Chondrocyte (in vitro differentiated cells): ENCODE measurements at regions not wholly inside any gene's neighbourhood (a gene's known extent, or its start where the extent isn't known, plus 50 kb on each side); places are given as distances from the start of the nearest gene placed in this dataset.

Source experiments
- DNase-seq: peaks from one replicate; pipeline ENCODE4 v3.0.0; 2021; ENCODE audit warnings: mixed read lengths, low spot score
- H3K27ac Mint-ChIP-seq: one replicate; pipeline ENCODE4 v1.8.0; 2021; ENCODE audit warnings: mild to moderate bottlenecking, moderate library complexity, mixed read lengths; ENCODE audit not compliant: unreplicated experiment
- H3K27me3 Mint-ChIP-seq: 2 replicates; pipeline ENCODE4 v1.8.0; 2021; ENCODE audit warnings: low read depth, mixed read lengths
- H3K36me3 Mint-ChIP-seq: 2 replicates; pipeline ENCODE4 v1.8.0; 2021; ENCODE audit warnings: low read depth, mixed read lengths
- H3K4me1 Mint-ChIP-seq: 2 replicates; pipeline ENCODE4 v1.8.0; 2021; ENCODE audit warnings: low read depth, mild to moderate bottlenecking, mixed read lengths
- H3K4me3 Mint-ChIP-seq: one replicate; pipeline ENCODE4 v1.8.0; 2021; ENCODE audit warnings: mild to moderate bottlenecking, moderate library complexity, mixed read lengths; ENCODE audit not compliant: unreplicated experiment
- H3K9me3 Mint-ChIP-seq: 2 replicates; pipeline ENCODE4 v1.8.0; 2021; ENCODE audit warnings: low read depth, mixed read lengths
- TF ChIP-seq, protein P1 (sequence below): fragments of 200-600 bp; sonication (generic); IDR thresholded peaks from 2 replicates; pipeline ENCODE4 v1.5.0; 2021; ENCODE audit warnings: antibody characterized with exemption, mild to moderate bottlenecking, moderate library complexity

DNA sequence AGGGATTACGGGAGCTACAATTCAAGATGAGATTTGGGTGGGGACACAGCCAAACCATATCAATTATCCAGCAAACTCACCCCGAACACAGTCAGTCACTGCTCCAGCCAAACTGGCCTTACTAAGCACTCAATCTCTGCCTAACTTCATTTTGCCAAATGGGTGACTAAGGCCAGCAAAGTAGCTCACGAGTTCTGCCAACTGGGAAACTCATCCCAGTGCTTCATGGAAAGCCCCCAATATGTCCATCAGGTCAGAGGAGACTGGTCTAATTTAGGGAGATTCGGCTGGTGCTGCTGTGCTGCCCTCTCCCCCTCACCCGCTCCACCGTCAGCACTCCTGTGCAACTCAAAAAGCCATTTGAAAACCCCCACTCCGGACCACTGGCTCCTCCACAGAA lies 324.0 kb downstream of the FOXO1 start:
- no peak overlapping the region for H3K4me3 Mint-ChIP-seq
- no peak for DNase-seq
- peaks cover 65% of the 10 kb centered on the region for H3K4me1 Mint-ChIP-seq
- H3K36me3 Mint-ChIP-seq: no peaks in the 10 kb centered on the region
- no peaks in the 10 kb centered on the region for H3K27me3 Mint-ChIP-seq
- no peak overlapping the region for H3K27ac Mint-ChIP-seq
- TF ChIP-seq, protein P1, sequence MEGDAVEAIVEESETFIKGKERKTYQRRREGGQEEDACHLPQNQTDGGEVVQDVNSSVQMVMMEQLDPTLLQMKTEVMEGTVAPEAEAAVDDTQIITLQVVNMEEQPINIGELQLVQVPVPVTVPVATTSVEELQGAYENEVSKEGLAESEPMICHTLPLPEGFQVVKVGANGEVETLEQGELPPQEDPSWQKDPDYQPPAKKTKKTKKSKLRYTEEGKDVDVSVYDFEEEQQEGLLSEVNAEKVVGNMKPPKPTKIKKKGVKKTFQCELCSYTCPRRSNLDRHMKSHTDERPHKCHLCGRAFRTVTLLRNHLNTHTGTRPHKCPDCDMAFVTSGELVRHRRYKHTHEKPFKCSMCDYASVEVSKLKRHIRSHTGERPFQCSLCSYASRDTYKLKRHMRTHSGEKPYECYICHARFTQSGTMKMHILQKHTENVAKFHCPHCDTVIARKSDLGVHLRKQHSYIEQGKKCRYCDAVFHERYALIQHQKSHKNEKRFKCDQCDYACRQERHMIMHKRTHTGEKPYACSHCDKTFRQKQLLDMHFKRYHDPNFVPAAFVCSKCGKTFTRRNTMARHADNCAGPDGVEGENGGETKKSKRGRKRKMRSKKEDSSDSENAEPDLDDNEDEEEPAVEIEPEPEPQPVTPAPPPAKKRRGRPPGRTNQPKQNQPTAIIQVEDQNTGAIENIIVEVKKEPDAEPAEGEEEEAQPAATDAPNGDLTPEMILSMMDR: no peak
- no peaks in the 10 kb centered on the region for H3K9me3 Mint-ChIP-seq

DNA sequence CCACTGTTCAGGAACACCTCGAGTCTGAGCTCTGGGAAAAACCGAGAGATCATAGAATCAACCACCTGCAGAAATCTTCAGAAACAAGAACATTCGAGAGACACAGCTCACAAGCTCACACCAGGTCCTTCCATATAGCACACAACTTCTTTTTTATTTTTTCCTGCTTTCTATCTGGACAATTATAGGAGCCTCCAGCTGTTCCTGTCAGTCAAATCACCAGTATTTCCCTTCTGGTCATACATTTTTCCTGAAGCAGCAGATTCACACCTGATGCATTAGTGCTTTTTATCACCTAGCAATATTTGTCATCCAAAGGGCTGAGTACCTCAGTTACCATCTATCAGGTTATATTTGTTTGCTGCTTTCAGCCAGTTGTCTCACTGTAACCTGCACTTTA lies 323.5 kb downstream of the FOXO1 start:
- TF ChIP-seq, protein P1: no peak
- H3K27ac Mint-ChIP-seq: no peak overlapping the region

DNA sequence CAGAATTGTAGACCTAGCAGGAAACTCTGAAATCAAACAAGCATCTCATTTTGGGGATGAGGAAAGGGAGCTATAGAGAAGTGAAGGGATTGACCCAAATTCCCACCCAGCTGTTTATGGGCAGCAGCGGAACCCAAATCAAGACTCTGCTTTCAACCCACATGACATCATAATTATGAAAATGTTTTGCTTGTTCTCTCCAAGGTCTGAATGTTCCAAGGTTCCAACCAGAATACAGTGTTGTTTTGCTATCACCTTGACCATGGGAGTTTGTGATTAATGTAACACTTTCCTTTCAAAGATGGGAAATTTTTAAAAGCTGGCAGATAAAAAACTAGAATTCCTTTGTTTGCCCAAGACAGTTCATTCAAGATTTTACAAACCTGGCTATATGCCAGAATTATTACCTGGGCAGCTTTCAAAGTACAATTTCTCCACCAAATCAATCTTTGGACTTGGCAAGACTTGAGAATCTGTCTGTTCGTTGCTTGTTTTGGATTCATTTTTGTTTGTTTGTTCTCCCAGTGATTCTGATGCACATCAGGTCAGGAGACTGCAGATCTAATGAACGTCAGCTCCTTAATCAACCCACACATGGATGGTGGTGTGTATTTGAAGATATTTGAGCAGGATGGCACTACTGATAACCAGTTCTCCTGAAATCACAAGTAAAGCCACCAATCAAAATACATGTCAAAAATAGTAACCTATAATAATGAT lies 322.7 kb downstream of the FOXO1 start:
- Mint-ChIP-seq H3K4me1 (peaks cover 61% of the 10 kb centered on the region), H3K36me3 (no peaks in the 10 kb centered on the region), H3K9me3 (no peaks in the 10 kb centered on the region), H3K27ac (peak overlapping the region; percentile 4), H3K4me3 (no peak overlapping the region), H3K27me3 (no peaks in the 10 kb centered on the region)
- DNase-seq: no peak
- TF ChIP-seq, protein P1: no peak

More for the DNA sequence above, 323.5 kb downstream of the FOXO1 start:
- no peak overlapping the region for H3K4me3 Mint-ChIP-seq
- H3K4me1 Mint-ChIP-seq: peaks cover 65% of the 10 kb centered on the region
- no peaks in the 10 kb centered on the region for H3K9me3 Mint-ChIP-seq
- no peak for DNase-seq
- no peaks in the 10 kb centered on the region for H3K36me3 Mint-ChIP-seq
- no peaks in the 10 kb centered on the region for H3K27me3 Mint-ChIP-seq

- no peaks in the 10 kb centered on the region for H3K9me3 Mint-ChIP-seq
- TF ChIP-seq, protein P1: no peak
- no peaks in the 10 kb centered on the region for H3K36me3 Mint-ChIP-seq
- H3K4me1 Mint-ChIP-seq: peaks cover 61% of the 10 kb centered on the region
- DNase-seq: no peak
- H3K27me3 Mint-ChIP-seq: no peaks in the 10 kb centered on the region
- H3K27ac Mint-ChIP-seq: peak overlapping the region; percentile 78
- no peak overlapping the region for H3K4me3 Mint-ChIP-seq
These were observed 321.9 kb downstream of the FOXO1 start for GRCh38 chr13:40344270-40345148.

DNA sequence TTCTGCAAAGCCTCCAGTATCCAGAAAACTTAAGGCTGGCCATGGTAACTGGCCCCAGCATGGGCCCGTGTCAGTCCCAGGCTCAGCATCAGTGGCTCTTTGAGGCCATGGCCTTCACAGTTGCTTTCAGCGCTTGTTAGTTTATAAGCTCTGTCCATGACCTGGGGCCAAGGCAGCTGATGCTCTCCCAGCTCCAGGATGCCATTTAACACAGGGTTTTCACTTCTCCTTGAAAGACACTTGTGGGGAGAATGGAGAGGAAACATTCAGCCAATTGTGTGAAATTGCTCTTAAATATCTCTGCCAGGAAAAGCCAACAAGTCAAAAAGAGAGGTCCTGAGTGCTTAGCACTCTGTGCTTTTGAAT lies 321.3 kb downstream of the FOXO1 start:
- TF ChIP-seq, protein P1: no peak
- H3K4me3 Mint-ChIP-seq: no peak overlapping the region
- no peaks in the 10 kb centered on the region for H3K27me3 Mint-ChIP-seq
- H3K4me1 Mint-ChIP-seq: peaks cover 57% of the 10 kb centered on the region
- H3K36me3 Mint-ChIP-seq: no peaks in the 10 kb centered on the region
- no peak overlapping the region for H3K27ac Mint-ChIP-seq
- no peak for DNase-seq
- no peaks in the 10 kb centered on the region for H3K9me3 Mint-ChIP-seq
